ENCODE measurements at regions not wholly inside any gene's neighbourhood (a gene's known extent, or its start where the extent isn't known, plus 50 kb on each side); places are given as distances from the start of the nearest gene placed in this dataset.
"Not testable (repeated sequence)": the region's sequence is repeated elsewhere in the genome, so short reads cannot be mapped to it uniquely, and the experiment has no call there.

- no peaks in the 10 kb centered on the region for H3K9me3 ChIP-seq
- DNase-seq (no peak), ATAC-seq (no peak)
- no peak for TF ChIP-seq CTCF (IDR thresholded peaks at IDR 0.05)
- H3K27ac ChIP-seq: no peak overlapping the region
- no peaks in the 10 kb centered on the region for H3K4me1 ChIP-seq
- H3K4me3 ChIP-seq: no peak overlapping the region
- no peaks in the 10 kb centered on the region for H3K27me3 ChIP-seq (ENCODE audit: low read depth)
- H3K36me3 ChIP-seq: no peaks in the 10 kb centered on the region
- intact Hi-C loops (cut with DNase I): no loop called here
These were observed 416.6 kb upstream of the SMIM21 start for GRCh38 chr18:75844146-75844545.

DNA sequence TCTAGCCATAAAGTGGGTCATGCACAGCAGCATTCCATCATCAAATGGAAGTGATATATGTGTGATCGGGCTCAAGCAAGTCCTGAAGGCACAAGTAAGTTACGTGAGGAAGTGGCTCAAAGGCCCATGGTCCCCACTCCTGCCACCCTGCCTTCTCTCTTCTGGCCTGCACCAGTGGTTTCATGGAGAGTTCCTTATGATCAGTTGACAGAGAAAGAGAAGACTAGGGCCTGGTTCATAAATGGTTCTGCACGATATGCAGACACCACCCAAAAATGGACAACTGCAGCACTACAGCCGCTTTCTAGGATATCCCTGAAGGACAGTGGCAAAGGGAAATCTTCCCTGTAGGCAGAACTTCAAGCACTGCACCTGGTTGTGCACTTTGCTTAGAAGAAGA, 412.6 kb upstream of the SMIM21 start:
- DNase-seq (no peak), ATAC-seq (no peak)
- H3K4me1 ChIP-seq: no peaks in the 10 kb centered on the region
- H3K27ac ChIP-seq: no peak overlapping the region
- H3K36me3 ChIP-seq: no peaks in the 10 kb centered on the region
- intact Hi-C loops (cut with DNase I): no loop called here
- no peaks in the 10 kb centered on the region for H3K27me3 ChIP-seq (ENCODE audit: low read depth)
- TF ChIP-seq CTCF (IDR thresholded peaks at IDR 0.05): no peak
- no peaks in the 10 kb centered on the region for H3K9me3 ChIP-seq
- no peak overlapping the region for H3K4me3 ChIP-seq

DNA sequence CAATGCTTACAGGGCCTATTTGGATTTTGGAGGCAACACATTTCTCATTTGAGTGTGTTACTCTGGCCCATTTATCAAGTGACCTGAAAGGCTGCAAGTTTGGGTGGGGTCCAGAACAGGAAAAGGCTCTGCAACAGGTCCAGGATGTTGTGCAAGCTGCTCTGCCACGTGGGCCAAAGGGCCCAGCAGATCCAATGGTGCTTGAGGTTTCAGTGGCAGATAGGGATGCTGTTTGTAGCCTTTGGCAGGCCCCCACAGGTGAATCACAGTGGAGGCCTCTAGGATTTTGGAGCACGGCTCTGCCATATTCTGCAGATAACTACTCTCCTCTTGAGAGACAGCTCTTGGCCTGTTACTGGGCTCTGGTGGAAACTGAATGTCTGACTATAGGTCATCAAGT, 412.2 kb upstream of the SMIM21 start:
- ATAC-seq; H3K36me3 ChIP-seq; H3K4me1 ChIP-seq; H3K27ac ChIP-seq; DNase-seq; H3K9me3 ChIP-seq; H3K4me3 ChIP-seq; intact Hi-C loops (cut with DNase I); H3K27me3 ChIP-seq (ENCODE audit: low read depth): not testable (repeated sequence)

- TF ChIP-seq CTCF (IDR thresholded peaks at IDR 0.05): no peak
- Histone ChIP-seq H3K27ac (no peak overlapping the region), H3K27me3 (ENCODE audit: low read depth) (no peaks in the 10 kb centered on the region), H3K4me3 (no peak overlapping the region), H3K4me1 (no peaks in the 10 kb centered on the region), H3K9me3 (no peaks in the 10 kb centered on the region), H3K36me3 (no peaks in the 10 kb centered on the region)
- DNase-seq (no peak), ATAC-seq (no peak)
- intact Hi-C loops (cut with DNase I): no loop called here
These were observed 411.5 kb upstream of the SMIM21 start for GRCh38 chr18:75839041-75839440.

GRCh38 chr18:75837316-75837715, 409.8 kb upstream of the SMIM21 start:
- H3K36me3 ChIP-seq: no peaks in the 10 kb centered on the region
- no peak for ATAC-seq
- no peaks in the 10 kb centered on the region for H3K4me1 ChIP-seq
- H3K4me3 ChIP-seq: no peak overlapping the region
- H3K27me3 ChIP-seq (ENCODE audit: low read depth): no peaks in the 10 kb centered on the region
- DNase-seq: no peak
- no peaks in the 10 kb centered on the region for H3K9me3 ChIP-seq
- no peak for TF ChIP-seq CTCF (IDR thresholded peaks at IDR 0.05)
- no peak overlapping the region for H3K27ac ChIP-seq
- intact Hi-C loops (cut with DNase I): no loop called here

- TF ChIP-seq CTCF (IDR thresholded peaks at IDR 0.05): no peak
- no peaks in the 10 kb centered on the region for H3K4me1 ChIP-seq
- no peak for DNase-seq
- H3K27ac ChIP-seq: no peak overlapping the region
- no peak for ATAC-seq
- H3K27me3 ChIP-seq (ENCODE audit: low read depth): no peaks in the 10 kb centered on the region
- no peaks in the 10 kb centered on the region for H3K36me3 ChIP-seq
- no peaks in the 10 kb centered on the region for H3K9me3 ChIP-seq
- no peak overlapping the region for H3K4me3 ChIP-seq
- intact Hi-C loops (cut with DNase I): no loop called here
These were observed 409.0 kb upstream of the SMIM21 start for GRCh38 chr18:75836516-75836915.

Measured in lower lobe of right lung (tissue), 2 donors.